Glomerular visceral epithelial cell (primary cell): ENCODE measurements at regions not wholly inside any gene's neighbourhood (a gene's known extent, or its start where the extent isn't known, plus 50 kb on each side); places are given as distances from the start of the nearest gene placed in this dataset.
"Not testable (repeated sequence)": the region's sequence is repeated elsewhere in the genome, so short reads cannot be mapped to it uniquely, and the experiment has no call there.

Experiments
- DNase-seq: peaks from one replicate; pipeline ENCODE4 v3.0.0-alpha.2; 2016; ENCODE audit errors: extremely low spot score

GRCh38 chrX:124181515-124181914, 150.9 kb upstream of the TEX13D start:
- DNase-seq = not testable (repeated sequence)

- no peak for DNase-seq
Measured at GRCh38 chrX:124190440-124190839, 142.0 kb upstream of the TEX13D start.

- DNase-seq = no peak
Measured at GRCh38 chrX:124194199-124194598, 138.3 kb upstream of the TEX13D start.

GRCh38 chrX:124194901-124195300, 137.6 kb upstream of the TEX13D start:
- DNase-seq = no peak

GRCh38 chrX:124203311-124203710, 129.1 kb upstream of the TEX13D start:
- DNase-seq = no peak

- DNase-seq = no peak
Measured at GRCh38 chrX:124208660-124209059, 123.8 kb upstream of the TEX13D start.

GRCh38 chrX:124209792-124210576, 122.5 kb upstream of the TEX13D start:
- no peak for DNase-seq

- peak; percentile 5 for DNase-seq
Measured at GRCh38 chrX:124211312-124211942, 121.0 kb upstream of the TEX13D start.

- DNase-seq = no peak
Measured at GRCh38 chrX:124212622-124213021, 119.8 kb upstream of the TEX13D start.

- DNase-seq = no peak
Measured at GRCh38 chrX:124215786-124216185, 116.7 kb upstream of the TEX13D start.

- DNase-seq = no peak
Measured at GRCh38 chrX:124216396-124217115, 115.9 kb upstream of the TEX13D start.

GRCh38 chrX:124217304-124218251, 114.9 kb upstream of the TEX13D start:
- DNase-seq = peak; percentile 21

GRCh38 chrX:124223524-124223923, 108.9 kb upstream of the TEX13D start:
- DNase-seq = no peak

GRCh38 chrX:124224528-124224927, 107.9 kb upstream of the TEX13D start:
- no peak for DNase-seq

GRCh38 chrX:124226129-124226528, 106.3 kb upstream of the TEX13D start:
- no peak for DNase-seq

GRCh38 chrX:124228849-124229248, 103.6 kb upstream of the TEX13D start:
- no peak for DNase-seq

- no peak for DNase-seq
Measured at GRCh38 chrX:124229374-124229773, 103.1 kb upstream of the TEX13D start.

- no peak for DNase-seq
Measured at GRCh38 chrX:124230655-124231450, 101.6 kb upstream of the TEX13D start.

GRCh38 chrX:124231451-124231759, 101.1 kb upstream of the TEX13D start:
- DNase-seq = no peak

GRCh38 chrX:124232523-124233201, 99.8 kb upstream of the TEX13D start:
- no peak for DNase-seq
